GM18520 (cell line): ENCODE measurements at regions not wholly inside any gene's neighbourhood (a gene's known extent, or its start where the extent isn't known, plus 50 kb on each side); places are given as distances from the start of the nearest gene placed in this dataset.
"Not testable (repeated sequence)": the region's sequence is repeated elsewhere in the genome, so short reads cannot be mapped to it uniquely, and the experiment has no call there.

Experiments
- ATAC-seq: cut with Tn5 transposase; IDR thresholded peaks from one replicate; pipeline ENCODE4 v1.9.1; 2021; ENCODE audit not compliant: unreplicated experiment

GRCh38 chr11:91091563-91091962 is 868.7 kb upstream of the CHORDC1 start:
- ATAC-seq, result no peak

GRCh38 chr11:91086028-91086427 is 863.2 kb upstream of the CHORDC1 start:
- ATAC-seq, result no peak

GRCh38 chr11:91082255-91082654 is 859.4 kb upstream of the CHORDC1 start:
- ATAC-seq, result no peak

- ATAC-seq, result no peak
Observed at GRCh38 chr11:91081440-91082043, 858.7 kb upstream of the CHORDC1 start.

- no peak for ATAC-seq
Observed at GRCh38 chr11:91078221-91078620, 855.4 kb upstream of the CHORDC1 start.

GRCh38 chr11:91075032-91075695 is 852.3 kb upstream of the CHORDC1 start:
- ATAC-seq, result no peak

- no peak for ATAC-seq
Observed at GRCh38 chr11:91067666-91068065, 844.8 kb upstream of the CHORDC1 start.

- no peak for ATAC-seq
Observed at GRCh38 chr11:91066456-91067047, 843.7 kb upstream of the CHORDC1 start.

- ATAC-seq, result not testable (repeated sequence)
Observed at GRCh38 chr11:91063399-91063798, 840.5 kb upstream of the CHORDC1 start.

- no peak for ATAC-seq
Observed at GRCh38 chr11:91047882-91048281, 825.0 kb upstream of the CHORDC1 start.

GRCh38 chr11:91046261-91046660 is 823.4 kb upstream of the CHORDC1 start:
- no peak for ATAC-seq

GRCh38 chr11:91041626-91042025 is 818.8 kb upstream of the CHORDC1 start:
- no peak for ATAC-seq

- ATAC-seq, result no peak
Observed at GRCh38 chr11:91023731-91024130, 800.9 kb upstream of the CHORDC1 start.

GRCh38 chr11:91011503-91011902 is 788.7 kb upstream of the CHORDC1 start:
- no peak for ATAC-seq

- ATAC-seq, result no peak
Observed at GRCh38 chr11:91005458-91005857, 782.6 kb upstream of the CHORDC1 start.

GRCh38 chr11:90997241-90997640 is 774.4 kb upstream of the CHORDC1 start:
- no peak for ATAC-seq

GRCh38 chr11:90972159-90972558 is 749.3 kb upstream of the CHORDC1 start:
- not testable (repeated sequence) for ATAC-seq

GRCh38 chr11:90947930-90948329 is 725.1 kb upstream of the CHORDC1 start:
- no peak for ATAC-seq

GRCh38 chr11:90930252-90930651 is 707.4 kb upstream of the CHORDC1 start:
- ATAC-seq, result no peak

GRCh38 chr11:90919332-90919731 is 696.5 kb upstream of the CHORDC1 start:
- ATAC-seq, result no peak

GRCh38 chr11:90916706-90917105 is 693.9 kb upstream of the CHORDC1 start:
- no peak for ATAC-seq

- no peak for ATAC-seq
Observed at GRCh38 chr11:90913131-90913668, 690.4 kb upstream of the CHORDC1 start.
